GM21737 (cell line): ENCODE measurements at regions not wholly inside any gene's neighbourhood (a gene's known extent, or its start where the extent isn't known, plus 50 kb on each side); places are given as distances from the start of the nearest gene placed in this dataset.
"Not testable (repeated sequence)": the region's sequence is repeated elsewhere in the genome, so short reads cannot be mapped to it uniquely, and the experiment has no call there.

Source experiments
- ATAC-seq: cut with Tn5 transposase; IDR thresholded peaks from one replicate; pipeline ENCODE4 v1.9.1; 2021; ENCODE audit warnings: mild to moderate bottlenecking, moderate library complexity; ENCODE audit not compliant: unreplicated experiment

DNA sequence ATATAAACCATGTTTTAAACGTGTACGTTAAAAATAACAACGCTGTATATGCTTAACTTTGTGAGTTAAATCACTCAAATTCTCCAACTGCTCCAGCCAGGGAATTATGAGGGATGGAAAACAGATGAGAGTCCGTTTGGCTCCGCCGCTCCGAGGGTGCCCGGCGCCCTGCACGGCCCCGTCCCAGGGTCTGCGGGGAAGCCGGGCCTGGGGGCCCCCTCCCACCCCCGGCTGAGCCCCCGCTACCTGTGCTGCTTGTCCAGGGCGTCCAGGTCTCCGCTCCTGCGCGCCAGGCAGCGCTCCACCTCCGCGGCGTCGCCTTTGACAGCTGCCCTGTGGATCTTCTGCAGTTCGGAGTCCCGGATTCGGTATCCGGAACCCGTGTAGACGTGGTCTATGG lies 415.5 kb downstream of the FOXD4L4 start:
- ATAC-seq = not testable (repeated sequence)

DNA sequence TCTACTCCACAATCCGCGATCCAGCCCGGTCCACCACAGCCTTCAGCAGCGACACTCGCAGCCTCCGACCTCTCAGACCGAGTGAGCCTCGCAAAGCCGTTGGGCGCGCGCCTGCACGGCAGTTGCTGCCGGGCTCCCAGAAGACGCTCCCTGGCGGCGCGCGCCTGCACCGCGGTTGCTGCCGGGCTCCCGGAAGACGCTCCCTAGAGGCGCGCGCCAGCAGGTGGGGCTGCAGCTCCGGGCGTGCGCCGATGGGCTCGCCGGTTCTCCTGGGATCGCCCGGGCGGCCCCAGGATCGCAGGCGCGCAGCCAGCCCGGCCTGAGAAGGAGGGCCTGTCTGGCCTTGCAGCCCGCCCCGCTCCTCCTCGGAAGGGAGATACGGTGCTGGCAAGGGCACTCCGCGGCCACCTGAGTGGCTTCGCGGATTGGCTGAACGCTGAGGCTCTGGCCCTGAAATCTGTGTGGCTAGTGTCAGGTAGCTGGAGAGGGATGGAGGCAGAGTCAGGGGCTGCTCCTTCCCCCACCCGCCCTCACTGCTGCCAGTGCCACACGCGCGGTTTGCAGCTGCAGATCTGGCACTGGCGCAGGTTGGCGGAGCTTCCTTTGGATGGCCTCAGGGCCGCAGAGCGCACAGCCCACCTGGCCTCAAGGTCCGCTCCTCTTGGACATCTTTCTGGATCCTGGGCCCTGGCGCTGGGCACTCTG lies 416.2 kb downstream of the FOXD4L4 start:
- ATAC-seq = peak; percentile 96

DNA sequence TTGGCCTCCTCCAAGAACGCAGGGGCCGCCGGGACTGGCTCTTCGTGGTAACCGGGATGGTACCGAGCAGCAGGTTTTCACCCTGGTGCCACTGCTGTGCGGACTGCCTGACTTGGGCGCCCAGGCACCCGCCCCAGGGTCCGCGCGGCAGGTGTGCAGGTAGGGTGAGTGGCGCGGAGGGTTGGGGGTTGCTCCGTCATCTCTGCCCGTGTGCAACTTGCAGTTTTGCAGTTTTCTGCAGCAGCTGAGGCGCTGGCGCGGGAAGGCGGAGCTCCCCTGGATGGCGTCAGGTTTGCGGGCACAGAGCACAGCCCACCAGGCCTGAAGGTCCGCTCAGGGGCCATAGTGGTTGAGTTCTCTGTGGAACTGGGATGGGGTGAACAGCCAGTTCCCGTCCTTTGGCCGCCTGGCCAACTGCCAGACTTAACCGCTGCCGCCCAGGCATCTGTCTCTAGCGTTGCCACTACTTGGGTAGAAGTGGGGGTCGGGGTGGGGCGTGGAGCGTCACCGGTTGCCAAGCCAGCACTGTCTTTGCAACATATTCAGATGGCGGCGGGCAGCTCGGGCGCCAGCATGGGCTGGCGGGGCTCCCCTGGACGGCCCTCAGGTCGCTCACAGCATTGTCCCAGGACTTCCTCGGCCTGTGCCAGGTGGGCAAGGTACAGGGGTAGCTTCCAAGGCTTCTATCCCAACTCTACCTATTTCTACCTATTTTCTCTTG lies 417.2 kb downstream of the FOXD4L4 start:
- not testable (repeated sequence) for ATAC-seq

DNA sequence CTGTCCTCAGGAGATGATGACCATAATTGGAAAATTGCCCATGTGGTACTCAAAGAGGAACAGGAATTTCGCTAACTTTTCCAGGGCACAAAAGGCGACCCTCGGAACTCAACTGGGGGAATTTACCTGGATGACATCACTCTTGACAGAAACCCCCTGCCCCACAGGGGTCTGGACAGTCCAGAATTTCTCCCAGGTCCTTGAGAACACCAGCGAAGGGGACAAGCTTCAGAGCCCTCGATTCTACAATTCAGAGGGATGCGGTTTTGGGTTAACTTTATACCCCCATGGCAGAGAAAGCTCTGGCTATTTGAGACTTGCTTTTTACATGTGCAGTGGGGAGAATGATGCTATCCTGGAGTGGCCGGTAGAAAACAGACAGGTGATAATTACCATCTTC lies 445.4 kb downstream of the FOXD4L4 start:
- ATAC-seq = not testable (repeated sequence)

DNA sequence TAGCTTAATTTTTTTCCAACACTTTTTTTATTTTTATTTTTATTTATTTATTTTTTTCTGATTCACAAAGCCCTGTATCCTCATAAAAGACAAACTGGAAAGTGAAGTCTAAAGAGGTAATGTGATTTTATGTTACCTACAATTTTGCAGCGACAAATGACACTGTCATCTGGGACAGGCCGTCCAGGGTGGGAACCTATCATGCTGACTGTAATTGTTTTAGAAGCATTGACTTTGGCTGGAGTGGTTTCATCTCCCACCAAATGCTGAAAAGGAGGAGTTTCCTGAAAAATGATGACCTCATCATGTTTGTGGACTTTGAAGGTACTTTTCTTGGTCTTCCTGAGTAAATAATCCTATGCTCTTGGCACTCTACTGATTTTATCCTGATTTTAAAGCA lies 446.7 kb downstream of the FOXD4L4 start:
- ATAC-seq = not testable (repeated sequence)

DNA sequence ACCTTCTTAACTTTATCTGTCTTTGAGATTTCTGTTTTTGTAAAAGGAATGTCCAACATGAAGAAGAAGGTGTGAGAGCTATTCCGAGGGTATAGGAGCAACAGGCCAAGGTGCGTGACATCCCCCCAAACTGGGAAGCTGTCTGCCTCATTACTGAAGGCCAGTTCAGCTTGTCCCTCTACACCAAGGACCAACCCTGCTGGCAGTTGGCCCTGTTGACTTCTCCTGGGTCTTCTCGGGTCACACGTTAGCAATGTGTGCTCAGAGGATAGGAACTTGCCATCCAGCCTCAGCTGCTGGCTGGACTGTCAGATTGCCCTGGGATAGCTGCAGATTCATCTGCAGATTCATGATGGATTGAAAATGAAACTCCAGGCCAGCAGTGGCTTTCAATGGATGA lies 460.3 kb downstream of the FOXD4L4 start:
- ATAC-seq = not testable (repeated sequence)

DNA sequence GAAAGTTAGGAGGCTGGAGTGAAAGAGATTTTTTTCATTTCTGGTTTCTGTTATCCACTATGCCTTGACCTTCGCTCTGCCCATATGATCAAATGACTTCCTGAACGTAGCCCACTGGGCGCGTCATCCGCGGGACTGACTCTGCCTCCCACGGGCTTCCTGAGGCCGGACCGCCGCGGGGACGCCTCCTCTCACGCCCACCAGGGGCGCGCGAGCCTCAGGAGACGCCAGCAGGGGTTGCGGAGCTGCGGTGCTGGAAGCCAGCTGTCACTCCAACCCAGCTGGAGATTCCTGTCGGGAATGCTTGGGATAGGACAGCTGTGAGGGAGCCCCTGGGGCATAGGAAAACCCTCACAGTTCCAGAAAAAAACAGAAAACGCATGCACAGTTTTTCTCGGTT lies 461.5 kb downstream of the FOXD4L4 start:
- not testable (repeated sequence) for ATAC-seq

DNA sequence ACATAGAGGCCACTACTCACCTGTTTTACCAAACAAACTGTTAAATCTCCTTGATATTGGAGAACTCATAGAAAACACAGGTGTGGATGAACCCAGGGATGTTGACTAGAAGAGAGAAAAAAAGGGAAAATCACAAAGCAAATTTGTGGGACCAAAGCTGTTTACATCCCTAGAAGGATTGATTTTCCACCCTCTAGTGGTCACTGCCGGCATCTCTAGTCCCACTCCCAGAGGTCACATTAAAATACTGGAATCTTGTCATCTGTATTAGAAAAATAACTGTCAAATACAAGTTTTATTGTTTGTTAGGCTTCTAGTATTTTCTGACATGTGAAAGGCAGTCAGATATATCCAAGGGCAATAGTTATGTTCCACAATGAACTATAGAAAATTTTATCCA lies 469.7 kb downstream of the FOXD4L4 start:
- ATAC-seq = not testable (repeated sequence)

DNA sequence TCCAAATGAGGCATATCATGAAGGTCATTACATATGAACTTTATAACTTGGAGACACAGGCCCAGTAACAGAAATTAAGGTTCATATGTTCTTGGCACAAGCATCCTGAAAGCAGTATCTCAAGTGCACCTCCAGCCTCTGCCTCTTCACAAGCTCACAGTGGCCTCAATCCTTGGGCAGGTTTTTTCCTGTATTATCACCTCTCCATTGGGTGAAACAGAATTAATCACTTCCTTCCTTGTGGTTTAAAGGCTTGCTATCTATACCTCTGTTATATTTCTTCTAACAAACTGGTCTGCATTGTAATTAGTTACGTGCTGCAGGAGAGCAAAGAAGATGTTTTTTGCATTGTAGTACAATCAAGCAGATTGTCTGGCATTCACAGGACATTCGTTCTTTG lies 471.0 kb downstream of the FOXD4L4 start:
- not testable (repeated sequence) for ATAC-seq

DNA sequence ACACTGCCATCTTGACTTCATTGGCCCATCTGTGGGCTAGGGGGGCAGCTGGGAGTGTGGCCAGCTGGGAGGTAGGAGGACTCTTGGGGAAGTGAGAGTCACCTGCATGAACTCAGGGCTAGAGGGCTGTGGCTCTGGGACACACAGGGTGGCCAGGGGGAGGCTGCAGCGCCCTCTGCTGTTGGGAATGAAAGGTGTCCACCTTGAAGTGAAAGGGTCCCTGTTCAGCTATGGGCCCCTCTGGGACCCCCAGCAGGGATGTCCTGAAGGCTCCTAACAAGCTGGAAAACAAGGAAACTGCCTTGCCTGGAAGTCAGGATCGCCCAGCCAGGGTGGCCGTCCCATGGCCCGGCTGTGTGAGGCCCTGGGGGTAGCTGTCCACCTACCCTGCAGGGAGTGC lies 507.8 kb downstream of the FOXD4L4 start:
- ATAC-seq = not testable (repeated sequence)

DNA sequence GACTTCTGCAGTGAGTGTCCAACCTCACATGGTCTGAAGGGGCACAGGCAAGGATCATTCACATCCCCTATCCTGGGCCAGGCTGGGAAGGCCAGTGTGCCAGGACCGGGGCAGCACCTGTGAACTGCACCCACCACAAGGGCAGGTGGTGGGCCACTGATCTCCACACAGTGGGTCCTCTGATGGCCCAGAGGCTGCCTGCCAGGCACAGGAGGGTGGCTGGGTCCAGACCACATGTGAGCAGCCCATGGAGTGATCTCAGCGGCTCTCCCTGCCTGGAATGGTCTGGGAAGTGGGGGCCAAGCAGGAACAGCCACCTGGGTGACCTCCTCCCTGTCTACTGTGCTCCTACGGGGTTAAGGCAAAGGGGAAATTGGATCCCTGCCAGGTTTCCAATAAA lies 508.5 kb downstream of the FOXD4L4 start:
- not testable (repeated sequence) for ATAC-seq

DNA sequence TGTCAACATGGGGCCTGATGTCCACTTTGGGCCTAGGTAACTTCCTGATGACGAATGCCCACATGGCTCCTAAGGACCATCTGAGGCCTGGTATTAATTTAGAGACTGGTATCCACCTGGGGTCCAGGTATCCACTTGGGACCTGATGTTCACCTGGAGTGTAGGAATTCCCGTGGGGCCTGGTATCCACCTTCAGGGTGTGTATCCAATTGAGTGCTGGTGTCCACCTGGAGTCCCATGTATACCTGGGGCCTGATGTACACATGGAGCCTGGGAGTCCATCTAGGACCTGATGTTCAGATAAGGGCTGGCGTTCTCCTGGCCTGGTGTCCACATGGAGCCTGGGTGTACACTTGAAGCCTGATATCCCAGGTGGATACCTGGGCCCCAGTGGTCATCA lies 520.6 kb downstream of the FOXD4L4 start:
- not testable (repeated sequence) for ATAC-seq

DNA sequence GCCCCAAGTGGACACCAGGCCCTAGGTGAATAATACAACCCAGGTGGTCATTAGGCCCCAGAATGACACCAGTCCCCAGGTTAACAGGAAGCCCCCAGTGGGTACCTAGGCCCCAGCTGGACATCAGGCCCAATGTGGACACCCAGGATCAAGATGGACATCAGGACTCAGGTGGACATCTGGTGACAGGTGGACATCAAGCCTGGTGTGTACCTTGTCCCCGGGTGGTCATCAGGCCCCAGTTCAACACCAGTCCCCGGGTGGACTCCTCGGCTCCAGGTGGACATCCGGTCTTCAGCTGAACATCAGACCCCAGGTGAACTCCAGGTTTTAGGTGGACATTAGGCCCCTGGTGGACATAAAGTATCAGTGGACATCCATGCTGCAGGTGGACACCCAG lies 524.6 kb downstream of the FOXD4L4 start:
- not testable (repeated sequence) for ATAC-seq

DNA sequence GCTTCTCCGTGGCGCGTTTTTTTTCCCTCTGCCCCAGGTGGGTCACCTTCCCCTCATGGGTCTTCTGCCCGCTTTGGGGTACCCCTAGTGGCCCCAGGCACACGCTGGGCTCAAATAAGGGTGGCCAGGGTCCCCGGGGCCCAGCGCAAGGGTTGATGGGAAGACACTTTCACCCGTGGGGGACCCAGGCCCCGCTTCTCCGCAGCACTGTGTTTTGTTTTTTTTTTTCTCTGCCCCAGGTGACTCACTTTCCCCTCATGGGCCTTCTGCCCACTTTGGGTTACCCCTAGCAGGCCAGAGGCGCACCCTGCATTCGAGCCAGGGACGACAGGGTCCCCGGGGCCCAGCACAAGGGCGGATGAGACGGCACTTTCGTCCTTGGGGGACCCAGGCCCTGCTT lies 526.7 kb downstream of the FOXD4L4 start:
- not testable (repeated sequence) for ATAC-seq

DNA sequence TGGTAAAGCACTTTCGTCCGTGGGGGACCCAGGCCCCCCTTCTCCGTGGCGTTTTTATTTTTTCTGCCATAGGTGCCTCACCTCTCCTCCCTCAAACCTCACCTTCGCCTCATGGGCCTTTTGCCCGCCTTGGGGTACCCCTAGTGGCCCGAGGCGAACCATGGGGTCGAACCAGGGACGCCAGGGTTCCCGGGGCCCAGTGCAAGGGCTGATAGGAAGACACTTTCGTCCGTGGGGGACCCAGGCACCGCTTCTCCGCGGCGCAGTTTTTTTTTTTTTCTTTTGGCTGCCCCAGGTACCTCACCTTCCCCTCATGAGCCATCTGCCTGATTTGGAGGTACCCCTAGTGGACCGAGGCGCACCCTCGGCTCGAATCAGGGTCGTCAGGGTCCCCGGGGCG lies 527.8 kb downstream of the FOXD4L4 start:
- not testable (repeated sequence) for ATAC-seq

DNA sequence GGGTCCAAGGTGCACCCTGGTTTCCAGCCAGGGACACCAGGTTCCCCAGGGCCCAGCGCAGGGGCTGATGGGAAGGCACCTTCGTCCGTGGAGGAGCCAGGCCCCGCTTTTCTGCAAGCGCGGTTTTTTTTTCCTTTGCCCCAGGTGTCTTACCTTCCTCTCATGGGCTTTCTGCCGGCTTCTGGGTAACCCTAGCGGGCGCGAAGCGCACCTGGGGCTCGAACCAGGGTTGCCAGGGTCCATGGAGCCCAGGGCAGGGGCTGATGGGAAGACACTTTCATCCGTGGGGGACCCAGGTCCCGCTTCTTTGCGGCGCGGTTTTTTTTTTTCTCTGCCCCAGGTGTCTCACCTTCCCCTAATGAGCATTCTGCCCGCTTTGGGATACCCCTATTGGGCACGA lies 529.3 kb downstream of the FOXD4L4 start:
- not testable (repeated sequence) for ATAC-seq

DNA sequence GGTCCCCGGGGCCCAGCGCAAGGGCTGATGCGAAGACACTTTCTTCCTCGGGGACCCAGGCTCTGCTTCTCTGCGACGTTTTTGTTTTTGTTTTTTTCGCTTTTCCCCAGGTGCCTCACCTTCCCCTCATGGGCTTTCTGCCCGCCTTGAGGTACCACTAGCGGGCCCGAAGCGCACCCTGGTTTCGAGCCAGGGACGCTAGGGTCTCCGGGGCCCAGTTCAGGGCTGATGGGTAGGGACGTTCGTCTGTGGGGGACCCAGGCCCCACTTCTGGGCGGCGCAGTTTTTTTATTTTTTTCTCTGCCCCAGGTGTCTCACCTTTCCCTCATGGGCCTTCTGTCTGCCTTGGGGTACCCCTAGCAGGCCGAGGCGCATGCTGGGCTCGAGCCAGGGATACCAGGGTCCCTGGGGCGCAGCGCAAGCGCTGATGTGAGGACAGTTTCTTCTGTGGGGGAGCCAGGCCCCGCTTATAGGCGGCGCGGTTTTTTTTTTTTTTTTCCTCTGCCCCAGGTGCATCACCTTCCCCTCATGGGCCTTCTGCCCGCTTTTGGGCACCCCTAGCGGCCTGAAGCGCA lies 530.0 kb downstream of the FOXD4L4 start:
- not testable (repeated sequence) for ATAC-seq

DNA sequence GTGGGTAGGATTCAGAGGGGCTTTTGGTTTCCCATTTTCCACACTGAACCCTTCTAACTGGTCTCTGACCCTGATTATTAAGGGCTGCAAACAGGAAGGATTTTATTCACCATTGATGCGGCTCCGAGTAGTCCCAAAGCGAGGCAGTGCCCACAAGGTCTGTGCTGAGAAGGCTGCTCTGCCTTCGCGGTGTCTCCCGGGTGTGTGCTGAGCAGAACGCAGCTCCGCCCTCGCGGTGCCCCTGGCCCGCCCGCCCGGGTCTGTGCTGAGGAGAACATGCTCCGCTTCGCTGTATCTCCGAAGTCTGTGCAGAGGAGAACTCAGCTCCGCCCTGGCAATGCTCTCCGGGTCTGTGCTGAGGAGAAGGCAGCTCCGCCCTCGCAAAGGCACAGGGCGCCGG lies 530.7 kb downstream of the FOXD4L4 start:
- ATAC-seq = not testable (repeated sequence)

DNA sequence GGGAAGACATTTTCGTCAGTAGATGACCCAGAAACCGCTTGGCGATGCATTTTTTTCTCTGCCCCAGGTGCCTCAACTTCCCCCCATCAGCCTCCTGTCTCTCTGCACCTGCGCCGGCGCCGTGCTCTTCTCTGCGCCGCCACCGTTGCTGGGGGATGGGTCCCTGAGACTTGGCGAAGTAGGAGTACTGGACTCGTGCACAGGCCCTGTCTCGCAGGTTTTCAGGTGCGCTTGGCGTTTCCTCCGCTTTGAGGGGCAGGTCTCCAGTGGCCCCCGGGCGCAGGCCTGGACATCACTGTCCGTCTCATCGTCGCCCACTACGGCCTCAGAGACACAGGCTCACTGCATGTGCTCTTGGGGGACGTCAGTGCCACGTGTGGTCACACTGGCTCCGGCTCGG lies 532.1 kb downstream of the FOXD4L4 start:
- not testable (repeated sequence) for ATAC-seq

DNA sequence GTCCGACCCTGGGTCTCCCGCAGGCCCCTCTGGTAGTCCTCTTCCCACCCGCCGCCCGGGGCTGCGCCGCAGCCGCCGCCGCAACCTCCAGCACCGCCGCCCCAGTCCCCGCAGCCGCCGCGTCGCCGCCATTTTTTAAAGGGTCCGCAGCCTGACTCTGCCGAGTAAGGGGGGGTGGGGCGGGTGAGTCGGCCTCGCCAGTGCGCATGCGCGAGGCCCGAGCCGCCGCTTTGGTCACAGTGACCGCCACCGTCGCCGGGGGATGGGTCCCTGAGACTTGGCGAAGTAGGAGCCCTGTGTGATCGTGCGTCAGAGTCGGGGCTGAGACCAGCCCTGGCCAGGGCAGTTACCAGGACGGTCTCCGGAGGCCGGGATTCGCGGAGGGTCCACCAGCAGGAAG lies 532.8 kb downstream of the FOXD4L4 start:
- ATAC-seq = not testable (repeated sequence)

DNA sequence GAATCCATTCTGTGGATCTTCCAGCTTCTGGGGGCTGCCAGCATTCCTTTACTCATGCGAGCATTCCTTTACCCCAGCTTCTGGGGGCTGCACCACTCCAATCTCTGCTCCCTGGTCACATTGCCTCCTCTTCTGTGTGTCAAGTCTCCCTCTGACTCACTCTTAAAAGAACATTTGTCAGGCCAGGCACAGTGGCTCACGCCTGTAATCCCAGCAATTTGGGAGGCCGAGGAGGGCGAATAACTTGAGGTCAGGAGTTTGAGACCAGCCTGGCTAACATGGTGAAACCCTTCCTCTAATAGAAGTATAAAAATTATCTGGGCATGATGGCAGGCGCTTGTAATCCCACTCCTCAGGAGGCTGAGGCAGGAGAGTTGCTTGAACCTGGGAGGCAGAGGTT lies 541.9 kb downstream of the FOXD4L4 start:
- not testable (repeated sequence) for ATAC-seq
